Fibroblast of skin of right quadriceps (primary cell): ENCODE measurements at regions not wholly inside any gene's neighbourhood (a gene's known extent, or its start where the extent isn't known, plus 50 kb on each side); places are given as distances from the start of the nearest gene placed in this dataset.

Experiments
- DNase-seq: peaks from one replicate; pipeline ENCODE4 v3.0.0-alpha.2; 2013

DNA sequence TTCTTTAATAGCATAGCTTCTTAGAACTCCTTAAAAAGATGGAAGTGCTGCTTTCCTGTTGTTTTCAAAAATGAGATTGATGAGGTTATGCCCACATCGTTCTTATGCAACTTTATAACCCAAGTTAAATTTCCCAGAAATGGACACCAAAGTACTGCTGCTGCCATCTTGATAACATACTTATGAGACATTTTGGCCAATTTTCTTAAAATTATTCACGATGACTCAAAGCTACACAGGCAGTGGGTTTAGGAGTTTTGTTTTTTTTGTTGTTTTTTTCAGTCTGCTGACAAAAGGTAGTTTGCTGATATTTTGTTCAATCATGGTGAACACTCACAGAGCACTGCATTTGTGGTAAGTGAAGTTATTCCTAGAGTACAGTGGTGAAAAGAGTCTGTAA lies 54.9 kb upstream of the RFC3 start:
- DNase-seq = no peak

DNA sequence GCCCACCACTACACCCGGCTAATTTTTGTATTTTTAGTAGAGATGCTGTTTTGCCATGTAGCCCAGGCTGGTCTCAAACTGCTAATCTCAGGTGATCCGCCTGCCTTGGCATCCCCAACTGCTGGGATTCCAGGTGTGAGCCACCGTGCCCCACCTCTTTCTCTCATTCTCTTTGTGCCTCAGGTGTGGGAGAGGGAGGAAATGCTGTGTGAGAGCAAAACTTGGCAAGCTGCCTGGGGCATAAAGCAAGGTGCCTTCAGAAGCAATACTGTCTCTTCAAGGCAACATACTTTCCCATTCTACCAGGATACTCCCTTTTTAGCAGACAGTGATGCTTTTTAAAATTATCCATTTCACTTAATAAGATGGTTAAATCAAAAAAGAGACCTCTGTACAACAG lies 53.2 kb upstream of the RFC3 start:
- no peak for DNase-seq

DNA sequence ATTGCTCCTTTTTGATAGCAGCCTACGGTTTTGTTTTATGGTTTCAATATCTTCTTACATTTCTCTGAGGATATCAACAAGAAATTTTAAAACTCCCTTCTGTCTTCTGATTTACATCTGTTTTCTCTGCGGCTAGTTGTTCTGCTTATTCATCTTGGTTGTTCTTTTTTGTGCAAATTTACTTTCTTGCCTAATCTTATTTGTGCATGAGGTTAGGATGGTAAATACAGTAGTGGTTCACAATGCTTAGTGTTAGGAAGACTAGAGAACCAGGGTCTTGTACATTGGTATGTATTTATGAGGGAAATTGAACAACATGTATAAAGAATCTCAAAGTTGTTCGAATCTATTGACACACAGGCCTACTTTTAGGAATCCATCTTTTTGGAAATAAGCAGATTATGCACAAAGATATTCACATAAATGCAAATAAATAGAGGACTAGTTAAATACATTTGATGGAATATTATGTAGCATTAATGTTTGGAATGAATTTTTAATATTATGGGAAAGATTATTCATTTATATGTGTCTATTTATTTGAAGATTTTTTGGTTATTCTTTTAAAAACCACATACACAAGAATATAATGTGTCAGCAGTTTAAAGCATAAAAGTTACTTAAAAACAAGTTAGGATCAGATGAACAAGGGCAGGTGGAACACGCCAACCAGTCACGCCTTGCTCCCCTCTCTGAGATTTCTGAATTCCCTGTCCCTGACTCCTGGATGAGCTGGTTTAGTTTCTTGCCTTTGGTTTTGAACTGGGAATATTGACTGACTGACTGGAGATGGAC lies 51.4 kb upstream of the RFC3 start:
- DNase-seq = no peak

DNA sequence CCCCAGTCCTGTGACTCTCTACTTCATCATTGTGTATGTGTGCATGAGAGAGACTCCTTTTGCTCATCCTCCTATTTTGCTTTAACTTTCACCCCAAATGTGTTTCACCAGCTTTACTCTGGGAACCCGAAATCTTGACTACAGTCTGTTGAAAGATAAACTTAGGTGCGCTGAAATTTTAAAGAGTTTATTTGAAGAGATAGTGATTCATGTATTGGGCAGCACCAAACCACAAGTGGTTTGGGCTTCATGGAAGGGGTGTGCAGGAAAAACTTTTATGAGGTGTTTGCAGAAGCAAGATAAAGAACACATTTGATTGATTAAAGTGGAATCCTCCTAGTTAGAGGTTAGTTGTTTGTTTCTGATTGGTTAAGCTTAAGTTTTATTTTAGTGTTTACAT lies 50.8 kb upstream of the RFC3 start:
- no peak for DNase-seq
